HG03095 (cell line): ENCODE measurements at regions not wholly inside any gene's neighbourhood (a gene's known extent, or its start where the extent isn't known, plus 50 kb on each side); places are given as distances from the start of the nearest gene placed in this dataset.

Experiments
- ATAC-seq: cut with Tn5 transposase; IDR thresholded peaks from one replicate; pipeline ENCODE4 v1.9.1; 2021; ENCODE audit warnings: moderate library complexity; ENCODE audit not compliant: unreplicated experiment

GRCh38 chr12:66902020-66902419, 223.1 kb upstream of the GRIP1 start:
- ATAC-seq = no peak

- no peak for ATAC-seq
These were observed 225.0 kb upstream of the GRIP1 start for GRCh38 chr12:66903782-66904396.

GRCh38 chr12:66905201-66905600, 226.3 kb upstream of the GRIP1 start:
- no peak for ATAC-seq

DNA sequence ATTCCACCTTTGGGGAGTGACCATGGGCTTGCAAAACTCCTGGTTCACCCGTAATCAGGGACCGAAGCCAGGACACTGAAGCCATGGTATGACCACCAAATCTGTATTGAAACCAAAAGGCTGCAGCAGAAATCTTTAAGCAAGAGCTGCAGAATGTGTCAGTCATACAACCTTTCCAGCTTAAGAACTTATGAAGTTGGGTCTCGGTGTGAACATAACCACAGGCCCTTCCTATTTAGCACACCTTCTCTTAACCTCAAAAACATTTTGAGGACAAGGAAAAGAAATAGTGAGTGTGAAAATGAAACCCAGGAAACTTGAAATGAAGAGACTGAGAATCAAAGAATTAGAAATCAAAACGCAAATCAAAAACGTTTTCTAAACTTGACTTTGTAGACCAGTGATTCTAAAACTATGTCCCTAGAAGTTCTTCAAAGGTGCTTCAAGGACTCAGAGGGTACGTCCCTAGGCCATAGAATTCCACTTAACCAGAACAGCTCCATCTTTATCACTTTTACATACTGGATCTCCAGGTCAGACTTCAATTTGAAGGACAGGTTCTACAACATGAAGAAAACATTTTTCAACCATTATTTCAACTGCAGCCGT, 231.6 kb upstream of the GRIP1 start:
- no peak for ATAC-seq

- no peak for ATAC-seq
These were observed 236.5 kb upstream of the GRIP1 start for GRCh38 chr12:66915306-66915904.

- no peak for ATAC-seq
These were observed 237.3 kb upstream of the GRIP1 start for GRCh38 chr12:66916189-66916588.

GRCh38 chr12:66919466-66919865, 240.6 kb upstream of the GRIP1 start:
- no peak for ATAC-seq

DNA sequence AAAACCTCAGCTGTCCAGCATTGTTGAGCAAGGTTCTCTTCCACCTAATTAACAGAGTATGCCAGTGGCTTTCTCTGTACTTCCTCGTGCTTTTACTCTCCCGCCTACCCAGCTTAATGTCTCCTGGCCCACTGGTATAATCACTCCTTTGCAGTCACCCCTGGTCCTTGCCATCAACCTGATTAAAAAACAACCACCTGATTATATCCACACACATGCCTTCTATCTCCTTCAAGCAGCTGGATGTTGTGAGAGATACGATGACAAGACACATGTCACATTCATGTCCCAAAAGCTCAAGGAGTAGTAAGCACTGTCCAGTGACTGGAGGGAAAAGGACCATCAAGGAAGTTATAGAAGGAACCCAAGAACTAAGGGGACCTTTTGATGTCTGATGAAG, 241.3 kb upstream of the GRIP1 start:
- no peak for ATAC-seq

GRCh38 chr12:66921151-66921550, 242.3 kb upstream of the GRIP1 start:
- ATAC-seq = no peak

DNA sequence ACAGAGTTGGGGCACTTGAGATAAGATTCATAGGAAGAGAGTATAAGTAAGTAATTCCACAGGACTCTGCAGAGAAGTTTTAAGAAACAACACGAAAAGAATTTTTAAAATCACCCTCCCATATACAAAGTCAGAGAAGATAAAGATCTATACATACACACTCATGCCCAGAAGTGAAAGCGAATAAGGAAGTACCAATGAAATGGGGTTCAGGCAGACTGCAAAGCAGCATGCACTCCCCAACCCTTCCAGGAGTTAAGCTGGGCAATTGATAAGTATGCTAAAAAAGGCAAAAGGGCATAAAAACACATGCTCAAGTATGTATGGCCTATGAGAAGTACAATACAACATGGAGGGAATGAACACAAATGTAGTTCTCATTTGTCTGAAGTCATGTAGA, 246.2 kb upstream of the GRIP1 start:
- no peak for ATAC-seq

- no peak for ATAC-seq
These were observed 250.2 kb upstream of the GRIP1 start for GRCh38 chr12:66929121-66929520.

- ATAC-seq = no peak
These were observed 252.2 kb upstream of the GRIP1 start for GRCh38 chr12:66931091-66931490.

DNA sequence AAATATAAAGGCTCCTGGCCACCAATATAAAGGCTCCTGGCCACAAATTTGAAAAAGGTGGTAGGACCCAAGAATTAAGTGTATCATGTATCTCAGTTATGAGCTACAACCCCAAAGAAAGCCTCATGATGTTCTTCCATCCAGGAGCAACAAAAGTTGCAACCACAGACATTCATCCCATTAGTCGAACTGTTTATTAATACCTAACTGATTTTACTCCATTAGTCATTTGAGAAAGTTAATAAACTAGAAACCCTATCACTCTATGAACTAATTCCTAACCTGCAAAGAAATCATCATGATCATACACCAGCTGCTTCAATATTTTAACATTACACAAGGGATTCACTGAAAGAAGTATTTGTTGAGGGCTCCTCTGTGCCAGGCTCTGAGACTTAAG, 253.2 kb upstream of the GRIP1 start:
- ATAC-seq = no peak

DNA sequence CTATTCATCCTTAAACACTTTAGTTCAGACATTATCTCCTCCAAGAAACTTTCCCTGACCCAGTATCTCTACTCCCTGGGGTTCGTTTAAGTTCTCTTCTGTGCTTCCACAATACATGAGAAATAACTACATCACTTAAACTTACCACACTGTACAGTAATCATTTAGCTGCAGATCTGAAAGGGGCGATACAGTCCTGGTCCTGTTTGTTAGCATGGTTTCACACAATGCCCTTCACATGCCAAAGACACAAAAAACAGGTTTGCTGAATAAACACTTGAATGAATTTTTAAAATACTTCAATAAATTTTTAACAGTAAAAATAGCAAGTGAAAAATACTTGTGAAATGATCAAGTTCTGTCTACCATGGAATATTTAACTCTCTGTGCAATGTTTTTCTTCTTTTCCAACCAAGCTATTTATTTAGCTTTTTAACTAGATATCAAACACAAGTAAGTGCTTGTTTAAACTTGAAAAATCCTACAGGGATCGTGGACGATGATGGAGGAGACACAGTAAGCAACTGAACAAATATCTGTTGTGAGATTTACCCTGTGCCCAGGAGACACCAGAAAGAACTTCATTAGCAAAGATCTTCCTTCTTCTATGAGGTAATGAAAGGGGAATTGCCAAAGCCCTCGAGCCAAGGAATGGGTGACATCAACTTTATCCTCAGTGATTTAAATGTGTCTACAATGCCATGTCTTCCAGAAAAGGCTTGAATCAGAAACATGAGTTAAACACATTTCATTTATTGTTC, 255.6 kb upstream of the GRIP1 start:
- no peak for ATAC-seq

DNA sequence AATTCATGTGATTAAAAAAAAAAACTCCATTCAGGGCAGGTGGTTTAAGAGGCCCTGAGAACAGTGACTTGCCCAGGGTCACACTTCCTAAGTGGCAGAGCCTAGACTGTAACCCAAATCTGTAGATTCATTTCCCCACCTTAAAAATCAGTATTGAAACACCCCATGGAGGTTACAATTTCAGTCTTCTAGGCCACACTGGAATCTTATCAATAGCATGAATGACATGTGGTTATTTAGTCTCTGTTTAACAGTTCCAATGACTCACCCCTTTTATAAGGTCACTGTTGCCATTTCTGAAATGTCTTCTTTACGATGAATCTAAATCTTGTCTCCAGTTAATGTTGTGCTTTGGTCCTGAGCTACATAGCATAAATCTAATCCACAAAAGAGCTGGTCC, 262.3 kb upstream of the GRIP1 start:
- ATAC-seq = no peak

- ATAC-seq = no peak
These were observed 264.0 kb upstream of the GRIP1 start for GRCh38 chr12:66942741-66943465.

GRCh38 chr12:66944365-66944764, 265.5 kb upstream of the GRIP1 start:
- ATAC-seq = no peak

- no peak for ATAC-seq
These were observed 266.4 kb upstream of the GRIP1 start for GRCh38 chr12:66945189-66945817.

DNA sequence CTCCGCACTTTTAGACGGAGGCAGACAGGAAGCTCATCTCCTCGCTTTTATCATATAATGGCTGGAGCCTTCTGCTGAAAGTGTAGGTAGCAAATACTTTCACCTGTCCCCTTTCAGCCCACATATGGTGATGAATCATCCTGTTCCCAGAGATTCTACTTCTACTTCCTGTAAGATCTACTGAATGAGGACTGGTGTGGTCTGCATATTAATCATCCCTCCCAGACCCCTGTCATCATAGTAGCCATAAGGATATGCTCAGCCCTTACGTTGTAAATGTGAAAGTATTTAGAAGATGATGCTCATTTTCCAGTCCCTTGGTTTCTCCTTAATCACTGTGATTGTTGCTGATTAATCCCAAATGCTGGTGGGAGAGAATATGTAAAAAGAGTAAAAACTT, 268.2 kb upstream of the GRIP1 start:
- ATAC-seq = no peak

GRCh38 chr12:66952668-66953067, 273.8 kb upstream of the GRIP1 start:
- no peak for ATAC-seq

DNA sequence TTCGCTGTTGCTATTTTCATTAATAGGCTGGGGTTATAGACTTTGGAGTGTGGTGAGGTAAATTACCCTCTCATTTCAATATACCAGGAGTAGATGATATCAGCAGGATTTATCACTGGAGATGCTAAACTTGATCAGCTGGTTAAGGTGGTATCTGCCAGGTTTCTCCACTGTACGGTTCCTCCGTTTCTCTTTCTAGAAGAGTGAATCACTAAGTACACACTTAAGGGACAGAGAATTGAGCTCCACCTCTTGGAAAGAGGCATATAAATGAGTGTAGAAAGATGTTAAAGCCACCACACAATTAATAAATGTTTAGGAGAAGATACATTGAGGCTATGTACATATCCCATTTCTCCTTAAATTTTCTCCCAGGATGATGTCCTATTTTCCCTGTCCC, 277.4 kb upstream of the GRIP1 start:
- no peak for ATAC-seq
